HG03439 (cell line): ENCODE measurements at regions not wholly inside any gene's neighbourhood (a gene's known extent, or its start where the extent isn't known, plus 50 kb on each side); places are given as distances from the start of the nearest gene placed in this dataset.

Source experiments
- ATAC-seq: cut with Tn5 transposase; IDR thresholded peaks from one replicate; pipeline ENCODE4 v1.9.1; 2021; ENCODE audit warnings: mild to moderate bottlenecking, moderate library complexity; ENCODE audit not compliant: unreplicated experiment

DNA sequence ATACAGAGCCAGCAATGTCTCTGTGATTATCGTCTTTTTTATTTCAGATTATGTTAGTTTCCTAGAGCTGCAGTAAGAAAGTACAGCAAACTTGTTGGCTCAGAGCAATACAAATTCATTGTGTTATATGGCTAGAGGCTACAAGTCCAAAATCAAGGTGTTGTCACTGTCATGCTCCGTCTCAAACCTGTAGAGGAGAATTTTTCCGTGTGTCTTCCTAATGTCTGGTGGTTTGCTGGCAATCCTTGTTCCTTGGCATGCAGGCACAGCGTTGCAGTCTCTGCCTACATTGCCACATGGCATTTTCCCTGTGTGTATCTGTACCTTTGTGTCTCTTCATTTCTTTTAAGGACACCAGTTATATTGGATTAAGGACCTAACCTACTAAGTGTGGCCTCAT, 244.4 kb downstream of the LRRIQ3 start:
- ATAC-seq = no peak

DNA sequence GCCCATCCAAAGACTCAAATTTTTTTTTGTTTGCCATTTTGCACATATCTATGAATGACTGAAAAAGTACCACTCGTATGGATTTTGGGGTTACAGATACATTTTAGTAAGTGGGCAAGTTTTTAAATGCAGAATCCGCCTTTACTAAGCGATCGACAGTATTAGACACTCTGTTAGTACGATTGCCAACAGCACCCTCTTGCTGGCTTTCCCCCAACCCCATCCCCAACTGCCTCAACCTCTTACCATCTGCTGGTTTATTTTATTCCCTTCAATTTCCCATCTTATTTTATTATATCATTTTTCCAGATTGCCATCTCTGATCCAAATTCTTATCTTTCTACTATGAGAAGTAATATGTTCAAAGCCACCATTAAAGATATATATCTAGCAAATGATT, 244.8 kb downstream of the LRRIQ3 start:
- ATAC-seq = no peak

DNA sequence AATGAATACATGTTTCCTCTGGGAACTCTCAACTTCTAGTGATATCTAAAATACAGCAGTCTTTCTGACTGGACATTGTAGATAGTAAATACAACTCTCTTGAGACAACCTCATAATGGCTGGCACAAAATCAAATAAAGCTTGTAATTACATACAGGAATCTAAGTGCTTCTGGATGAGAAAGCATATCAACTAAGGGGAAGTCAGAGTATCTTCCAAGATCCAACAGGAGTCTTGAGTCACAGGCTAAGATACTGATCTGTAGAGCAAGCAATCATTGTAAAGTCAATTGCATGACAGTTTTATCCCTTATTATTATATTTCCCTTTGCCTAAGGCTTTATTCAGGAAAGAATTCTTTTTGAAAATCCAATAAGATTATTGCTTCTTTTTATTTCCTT, 249.9 kb downstream of the LRRIQ3 start:
- ATAC-seq = no peak

DNA sequence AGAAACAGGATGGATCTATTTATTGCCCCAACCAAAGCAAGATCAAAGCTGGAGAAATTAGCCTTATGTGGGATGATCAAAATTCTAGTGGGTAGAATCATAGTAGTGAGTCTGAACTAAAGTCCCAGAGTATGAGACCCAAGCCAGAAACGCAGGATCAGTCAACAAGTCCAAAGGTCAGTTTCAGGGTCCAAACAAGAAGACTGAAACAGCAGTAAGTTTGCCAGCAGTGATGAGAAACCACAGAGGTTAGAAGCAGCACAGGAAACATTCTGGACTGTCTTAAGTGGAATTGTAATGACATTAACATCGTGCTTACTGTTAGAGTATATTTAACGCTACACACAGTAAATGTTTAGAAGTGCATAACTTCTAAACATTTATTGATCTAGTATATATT, 251.0 kb downstream of the LRRIQ3 start:
- ATAC-seq = no peak

DNA sequence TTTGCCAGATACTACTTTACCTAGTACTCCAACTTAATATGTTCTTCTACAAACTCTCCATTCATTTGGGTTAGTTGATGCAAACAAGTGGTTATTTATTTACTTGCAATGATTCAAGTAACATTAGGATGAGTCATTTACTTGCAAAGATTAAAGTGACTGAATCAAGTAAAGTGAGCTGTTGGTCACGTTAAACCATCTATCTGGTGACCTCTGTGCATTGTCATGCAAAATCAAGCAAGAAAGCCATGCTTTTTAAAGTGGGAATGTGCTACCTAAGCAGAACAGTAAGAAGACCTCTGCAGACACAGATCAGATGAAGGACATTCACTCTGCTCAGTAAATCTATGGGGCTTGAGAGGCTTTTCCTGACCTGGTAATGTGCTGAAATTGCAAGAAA, 254.7 kb downstream of the LRRIQ3 start:
- ATAC-seq = no peak

DNA sequence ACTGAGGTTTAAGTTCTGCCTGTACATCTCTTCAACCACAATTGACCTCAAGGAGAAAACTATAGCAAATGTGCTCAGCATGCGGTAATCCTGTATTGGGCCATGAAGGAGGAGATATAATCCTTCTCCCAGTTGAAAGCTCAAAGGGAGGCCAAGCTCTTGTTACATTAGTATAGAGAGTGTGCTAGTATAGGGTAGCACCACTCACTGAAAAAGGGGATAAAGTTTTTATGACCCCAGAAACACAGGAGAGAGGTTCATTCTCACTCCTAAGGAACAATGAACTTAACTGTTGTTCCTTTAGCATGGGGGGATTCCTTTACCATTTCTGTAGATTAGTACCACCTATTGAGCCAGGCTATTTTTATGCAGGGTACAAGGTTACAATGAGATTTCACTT, 267.7 kb downstream of the LRRIQ3 start:
- no peak for ATAC-seq

DNA sequence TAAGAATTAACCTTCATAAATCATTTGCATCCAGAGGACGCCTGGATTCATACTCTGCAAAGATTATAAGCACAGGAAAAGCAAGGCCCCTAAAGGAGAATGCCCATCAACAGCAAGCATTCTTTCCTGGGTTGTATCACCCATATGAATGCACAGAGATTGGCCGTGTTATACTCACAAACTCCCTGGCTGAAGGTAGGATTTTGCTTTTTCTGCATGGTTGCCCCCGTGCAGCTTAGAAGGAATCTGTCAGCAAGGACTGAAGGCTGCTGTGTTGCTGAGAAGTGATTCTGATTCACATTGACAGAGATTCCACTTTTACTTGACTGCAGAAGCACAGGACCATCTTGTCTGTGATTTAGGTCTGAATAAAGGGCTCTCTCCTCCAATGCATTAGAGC, 283.0 kb downstream of the LRRIQ3 start:
- no peak for ATAC-seq

DNA sequence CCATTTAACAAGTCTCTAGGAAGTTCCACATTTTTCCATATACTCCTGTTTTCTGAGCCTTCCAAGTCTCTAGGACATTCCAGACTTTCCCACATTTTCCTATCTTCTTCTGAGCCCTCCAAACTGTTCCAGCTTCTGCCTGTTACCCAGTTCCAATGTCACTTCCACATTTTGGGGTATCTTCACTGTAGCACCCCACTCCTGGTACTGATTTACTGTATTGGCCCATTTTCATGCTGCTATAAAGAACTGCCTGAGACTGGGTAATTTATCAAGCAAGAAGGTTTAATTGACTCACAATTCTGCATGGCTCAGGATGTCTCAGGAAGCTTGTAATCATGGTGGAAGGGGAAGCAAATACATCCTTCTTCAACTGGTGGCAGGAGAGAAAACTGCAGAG, 285.0 kb downstream of the LRRIQ3 start:
- no peak for ATAC-seq

DNA sequence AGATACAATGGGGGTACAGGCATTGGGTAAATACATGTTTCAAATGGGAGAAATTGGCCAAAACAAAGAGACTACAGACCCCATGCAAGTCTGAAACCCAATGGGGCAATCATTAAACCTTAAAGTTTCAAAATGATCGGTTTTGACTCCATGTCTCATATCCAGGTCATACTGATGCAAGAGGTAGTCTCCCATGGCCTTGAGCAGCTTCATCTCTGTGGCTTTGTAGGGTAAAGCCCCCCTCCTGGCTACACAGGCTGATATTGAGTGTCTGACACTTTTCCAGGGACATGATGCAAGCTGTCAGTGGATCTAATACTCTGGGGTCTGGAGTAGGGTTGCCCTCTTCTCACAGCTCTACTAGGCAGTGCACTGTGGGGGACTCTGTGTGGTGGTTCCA, 286.1 kb downstream of the LRRIQ3 start:
- no peak for ATAC-seq

DNA sequence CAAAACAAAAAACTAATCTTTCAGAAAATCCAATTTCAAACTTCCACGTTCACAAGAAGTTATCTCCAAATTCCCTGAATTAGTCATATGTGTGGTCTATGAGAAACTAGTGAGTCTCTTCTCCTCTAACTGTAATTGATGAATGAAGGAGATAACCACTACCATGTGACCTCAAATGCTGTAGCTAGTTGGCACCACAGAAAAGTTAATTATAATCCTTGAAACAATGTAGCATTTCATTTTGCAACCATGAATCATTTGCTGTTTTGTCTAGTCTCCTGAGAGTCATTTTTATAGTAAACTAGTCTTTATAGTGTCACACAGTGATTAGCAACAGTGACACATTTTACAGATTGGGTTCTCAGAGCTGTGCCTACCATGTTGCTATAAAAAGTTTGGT, 287.5 kb downstream of the LRRIQ3 start:
- ATAC-seq = no peak

DNA sequence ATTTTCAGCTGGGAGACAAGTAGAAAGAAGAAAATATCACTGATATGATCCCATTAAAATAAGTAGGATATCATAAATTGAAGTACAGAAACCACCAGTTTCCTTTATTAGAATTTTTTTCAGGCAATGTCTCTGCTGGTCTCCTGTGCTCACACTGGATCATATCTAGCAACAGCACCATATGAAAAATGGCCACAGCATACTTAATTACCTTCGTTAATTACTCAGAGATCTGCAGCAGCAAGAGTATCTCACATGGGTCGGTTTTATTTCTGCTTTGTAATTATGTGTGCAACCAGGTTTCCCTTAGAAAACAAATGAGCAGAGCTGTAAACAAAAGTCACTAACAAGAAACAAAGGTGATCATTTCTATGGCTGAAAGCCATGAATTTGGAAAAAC, 287.9 kb downstream of the LRRIQ3 start:
- ATAC-seq = no peak

DNA sequence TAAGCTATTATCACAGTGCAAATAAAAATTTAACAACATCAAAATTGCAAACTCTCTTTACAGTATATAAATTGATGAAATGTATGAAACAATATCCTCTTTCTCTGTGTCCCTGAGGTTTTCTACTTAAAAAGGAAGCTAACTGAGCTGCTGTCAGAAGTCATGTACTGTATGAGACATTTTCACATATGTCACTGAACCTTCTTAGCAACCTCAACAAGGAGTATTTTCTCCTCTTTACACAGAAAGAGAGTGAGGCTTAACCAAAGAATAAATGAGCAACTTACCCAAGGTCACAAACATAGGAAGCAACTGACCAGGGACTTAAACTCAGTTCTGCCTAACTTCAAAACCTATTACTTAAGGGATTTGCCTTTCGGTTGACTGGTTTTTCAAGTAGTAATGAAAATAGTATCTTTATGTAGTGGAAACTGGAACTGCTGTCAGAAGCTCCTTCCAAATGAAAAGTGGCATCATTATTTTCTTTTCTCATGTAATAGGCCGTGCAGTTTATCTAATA, 288.9 kb downstream of the LRRIQ3 start:
- no peak for ATAC-seq

DNA sequence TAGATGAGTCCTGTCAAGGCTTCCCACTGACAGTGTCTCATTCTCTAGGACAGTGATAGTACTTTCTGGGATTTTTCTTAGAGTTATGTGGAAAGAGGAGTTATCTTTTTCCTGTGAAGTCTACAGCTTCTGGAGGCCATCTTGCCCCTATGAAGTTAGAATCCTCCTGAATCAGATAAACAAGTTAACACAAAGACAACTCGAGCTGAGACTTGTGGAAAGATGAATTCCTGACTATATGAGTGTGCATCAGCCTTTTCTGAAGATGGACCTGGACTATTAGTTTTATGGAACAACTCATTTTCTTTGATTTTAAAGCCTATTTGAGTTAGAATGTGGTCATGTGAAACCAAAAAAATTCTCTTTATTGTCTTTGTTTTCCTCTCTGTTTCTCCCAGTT, 290.9 kb downstream of the LRRIQ3 start:
- ATAC-seq = no peak

DNA sequence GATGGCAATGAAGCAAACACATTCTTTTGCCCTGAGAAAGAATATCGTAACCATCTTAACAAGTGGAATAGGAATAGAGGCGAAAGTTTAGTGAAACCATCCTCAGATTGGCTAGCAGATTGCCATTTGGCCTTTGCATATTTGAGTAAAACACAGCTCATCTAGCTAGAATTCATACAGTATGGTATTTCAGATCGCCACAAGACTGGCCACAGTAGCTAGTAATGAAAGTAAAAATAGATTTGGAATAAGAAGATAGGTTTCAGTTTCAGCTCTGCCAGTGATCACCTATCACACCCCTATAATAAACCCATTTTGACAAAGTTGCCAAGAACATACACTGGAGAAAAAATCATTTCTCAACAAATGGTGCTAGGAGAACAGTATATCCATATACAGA, 294.9 kb downstream of the LRRIQ3 start:
- ATAC-seq = no peak

DNA sequence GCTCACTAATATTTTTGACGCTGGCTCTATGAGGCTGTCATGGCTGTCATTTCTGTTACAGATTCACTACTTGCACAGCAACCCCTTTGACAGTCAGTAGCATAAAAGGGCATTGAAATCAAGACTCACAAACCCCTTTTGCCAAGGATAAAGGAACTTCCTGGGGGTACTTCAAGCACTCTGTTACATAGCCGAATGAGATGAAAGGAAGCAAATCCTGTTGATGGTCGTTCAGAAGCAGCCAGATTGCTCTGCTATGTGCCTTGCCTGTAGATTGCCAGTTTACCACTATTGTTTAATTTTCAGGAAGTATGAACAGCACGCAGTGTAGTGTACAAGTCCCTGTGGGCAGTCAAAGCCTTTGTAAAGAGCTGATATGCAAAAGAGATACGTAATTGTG, 296.2 kb downstream of the LRRIQ3 start:
- no peak for ATAC-seq

DNA sequence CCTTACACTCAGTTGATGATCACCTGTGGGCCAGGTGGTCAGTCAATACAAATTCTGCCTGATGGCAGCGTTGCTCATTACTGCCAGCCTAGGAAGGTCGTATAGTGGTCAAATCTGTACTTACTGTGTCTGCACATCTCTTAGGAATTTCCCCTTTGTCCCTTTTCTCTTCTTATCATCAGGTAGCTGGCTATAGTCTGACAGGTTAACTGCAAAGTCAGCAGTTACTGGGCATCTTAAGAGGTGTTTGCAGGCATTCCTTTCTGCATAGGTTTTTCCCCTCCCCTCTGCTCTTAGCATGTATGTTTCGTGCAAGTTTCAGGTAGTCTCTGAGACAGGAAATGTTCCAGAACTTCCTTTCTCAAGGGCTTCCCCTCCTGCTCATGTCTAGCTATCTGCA, 298.7 kb downstream of the LRRIQ3 start:
- no peak for ATAC-seq

DNA sequence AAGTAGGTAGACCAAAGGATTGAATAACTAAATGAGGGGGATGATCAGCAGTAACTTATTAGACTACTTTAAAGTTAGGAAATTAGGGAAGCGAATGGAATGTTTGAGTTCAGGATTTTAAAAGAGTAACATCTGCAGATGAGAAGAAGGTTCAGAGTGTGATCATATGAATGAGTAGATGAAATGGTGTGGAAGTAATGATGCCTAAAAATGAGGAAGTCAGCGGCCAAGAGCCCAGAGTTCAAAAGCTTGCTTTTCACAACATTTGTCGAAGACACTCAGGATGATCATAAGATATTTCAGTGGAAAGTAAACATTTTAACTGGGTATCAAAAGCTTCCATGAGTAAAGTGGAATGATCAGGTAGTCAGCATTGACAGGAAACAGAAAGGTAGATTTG, 299.4 kb downstream of the LRRIQ3 start:
- no peak for ATAC-seq

DNA sequence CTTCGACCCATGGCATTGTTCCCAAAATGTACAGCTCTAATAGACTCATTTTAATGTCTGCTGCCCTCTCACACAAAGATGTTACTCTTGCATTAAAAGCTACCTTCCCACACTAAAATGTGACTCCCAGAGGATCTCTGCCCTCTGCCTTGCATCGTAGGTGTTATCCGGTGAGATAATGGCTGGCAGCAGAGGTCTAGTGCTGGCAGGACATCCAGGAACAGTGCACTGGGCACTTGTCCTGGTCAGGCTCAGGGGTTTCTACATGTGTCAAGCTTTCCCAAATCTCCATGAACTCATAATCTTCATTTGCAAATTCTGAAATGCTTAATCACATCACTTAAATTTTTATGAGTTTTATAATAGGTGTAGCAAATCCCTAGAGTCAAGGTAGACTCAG, 310.6 kb downstream of the LRRIQ3 start:
- no peak for ATAC-seq

DNA sequence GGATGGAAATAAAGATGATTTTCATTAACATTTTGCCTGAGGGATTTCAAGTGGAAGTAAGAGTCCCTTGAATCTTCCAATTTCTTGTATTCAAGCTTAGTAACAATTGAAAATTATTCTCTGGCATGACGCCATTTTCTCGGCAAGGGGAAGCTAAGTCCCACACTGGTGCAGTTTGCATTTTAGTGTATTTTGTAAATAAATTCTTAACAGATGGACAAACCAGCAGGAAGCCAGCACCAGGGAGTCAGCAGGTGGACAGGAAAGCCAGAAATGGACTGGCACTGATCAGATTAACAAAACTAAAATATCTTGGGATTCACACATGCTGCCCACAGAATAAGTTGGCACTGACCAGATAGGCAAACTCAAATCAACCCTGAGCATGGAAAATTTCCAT, 311.3 kb downstream of the LRRIQ3 start:
- no peak for ATAC-seq

DNA sequence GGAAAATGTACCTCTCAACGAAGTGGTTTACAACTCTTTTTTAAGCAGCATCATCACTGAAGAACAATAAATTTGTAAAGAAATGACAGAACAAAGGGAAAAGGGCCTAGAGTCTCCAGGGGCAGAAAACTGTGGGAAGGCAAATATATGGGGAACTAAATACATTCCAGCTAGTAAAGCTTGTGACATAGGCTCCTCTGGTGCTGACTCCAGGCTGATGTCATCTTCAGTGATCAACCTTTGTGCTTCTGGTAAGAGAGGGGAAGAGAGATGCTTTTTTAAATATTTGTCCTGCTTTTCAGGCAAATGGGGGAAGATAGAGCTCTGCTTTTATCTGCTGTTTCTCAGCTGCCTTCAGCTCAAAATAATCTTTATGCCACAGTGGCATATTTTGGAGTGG, 323.2 kb downstream of the LRRIQ3 start:
- no peak for ATAC-seq

DNA sequence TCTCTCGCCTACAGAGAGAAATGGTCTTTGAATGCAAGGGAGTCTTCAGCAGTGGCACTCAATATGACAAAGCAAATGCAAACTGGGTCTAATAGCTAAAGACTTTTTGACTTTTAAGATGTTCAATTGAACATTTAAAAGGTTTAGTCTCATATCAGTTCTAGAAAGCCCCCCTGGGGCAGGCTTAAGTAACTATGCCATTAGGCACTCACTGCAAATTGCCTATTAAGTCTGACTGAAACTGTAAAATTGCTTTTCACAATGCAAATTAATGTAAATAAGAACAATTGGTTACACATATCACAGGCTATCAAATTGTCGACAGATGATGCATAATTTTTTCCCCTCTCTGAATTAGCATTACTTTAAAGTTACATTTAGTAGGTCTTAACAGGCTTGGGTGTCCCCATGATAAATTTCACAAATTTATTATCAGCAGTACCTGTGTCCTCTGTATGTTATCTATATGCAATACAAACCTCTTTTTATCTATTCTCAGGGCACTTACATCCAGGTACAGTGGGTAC, 329.1 kb downstream of the LRRIQ3 start:
- no peak for ATAC-seq

DNA sequence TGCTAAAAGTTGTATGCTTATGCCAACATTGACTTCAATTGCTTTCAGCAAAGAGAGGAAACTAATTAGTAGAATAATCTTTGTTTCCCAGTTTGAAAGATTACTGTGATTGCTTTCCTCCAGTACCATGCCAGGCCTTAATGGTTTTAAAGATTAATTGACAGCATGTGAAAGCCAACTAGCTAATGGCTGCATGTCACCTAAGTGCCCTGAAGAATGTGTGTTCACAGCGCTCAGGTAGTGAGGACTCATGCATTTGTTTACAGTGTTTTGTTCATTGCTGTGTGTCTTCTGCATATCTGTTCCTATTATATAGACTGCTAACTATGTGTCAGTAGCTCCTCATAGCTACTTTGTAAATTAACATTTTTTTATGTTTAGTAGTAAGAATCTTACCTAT, 335.6 kb downstream of the LRRIQ3 start:
- ATAC-seq = no peak

DNA sequence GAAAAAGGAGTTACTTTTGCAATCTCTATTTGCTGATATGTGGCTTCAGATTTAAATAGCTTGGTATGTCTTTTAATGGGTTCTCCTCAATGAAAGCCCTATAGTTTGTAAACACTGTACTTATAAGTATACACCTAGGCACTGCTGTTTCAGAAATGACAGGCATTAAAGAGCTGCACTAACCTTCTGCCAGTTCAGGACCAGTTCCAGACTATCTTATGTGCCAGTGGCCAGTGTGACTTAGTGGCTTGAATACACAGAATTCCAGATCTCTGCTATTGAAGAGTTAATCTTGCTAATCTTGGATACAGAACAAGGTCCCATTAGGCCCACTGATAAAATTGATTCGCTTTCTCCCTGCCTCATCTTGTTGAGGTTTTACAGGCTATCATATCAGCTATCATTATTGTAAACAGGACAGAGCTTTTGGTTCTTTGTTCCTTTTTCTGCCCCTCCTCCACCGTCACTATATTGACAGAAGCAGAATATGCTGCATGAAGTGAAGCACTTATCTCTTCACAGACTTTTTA, 337.5 kb downstream of the LRRIQ3 start:
- no peak for ATAC-seq
